ENCODE measurements at regions not wholly inside any gene's neighbourhood (a gene's known extent, or its start where the extent isn't known, plus 50 kb on each side); places are given as distances from the start of the nearest gene placed in this dataset.

- no peak for DNase-seq (ENCODE audit: low read depth)
Measured at GRCh38 chr1:2887941-2888855, 86.7 kb upstream of the TTC34 start.

- DNase-seq (ENCODE audit: low read depth): no peak
Measured at GRCh38 chr1:2890221-2890850, 88.8 kb upstream of the TTC34 start.

- DNase-seq (ENCODE audit: low read depth): no peak
Measured at GRCh38 chr1:2891923-2892448, 90.5 kb upstream of the TTC34 start.

GRCh38 chr1:2893473-2894120, 92.1 kb upstream of the TTC34 start:
- no peak for DNase-seq (ENCODE audit: low read depth)

- DNase-seq (ENCODE audit: low read depth): no peak
Measured at GRCh38 chr1:2894381-2895041, 93.0 kb upstream of the TTC34 start.

- peak; percentile 7 for DNase-seq (ENCODE audit: low read depth)
Measured at GRCh38 chr1:2896824-2897223, 95.3 kb upstream of the TTC34 start.

GRCh38 chr1:2903226-2903625, 101.7 kb upstream of the TTC34 start:
- DNase-seq (ENCODE audit: low read depth): no peak

- DNase-seq (ENCODE audit: low read depth): no peak
Measured at GRCh38 chr1:2904191-2904590, 102.7 kb upstream of the TTC34 start.

- DNase-seq (ENCODE audit: low read depth): no peak
Measured at GRCh38 chr1:2905356-2905755, 103.9 kb upstream of the TTC34 start.

- DNase-seq (ENCODE audit: low read depth): no peak
Measured at GRCh38 chr1:2906085-2906484, 104.6 kb upstream of the TTC34 start.

GRCh38 chr1:2906620-2907019, 105.1 kb upstream of the TTC34 start:
- no peak for DNase-seq (ENCODE audit: low read depth)

GRCh38 chr1:2907051-2907450, 105.6 kb upstream of the TTC34 start:
- no peak for DNase-seq (ENCODE audit: low read depth)

GRCh38 chr1:2908081-2908480, 106.6 kb upstream of the TTC34 start:
- DNase-seq (ENCODE audit: low read depth): no peak

GRCh38 chr1:2908561-2908960, 107.1 kb upstream of the TTC34 start:
- no peak for DNase-seq (ENCODE audit: low read depth)

GRCh38 chr1:2909797-2910196, 108.3 kb upstream of the TTC34 start:
- DNase-seq (ENCODE audit: low read depth): no peak

GRCh38 chr1:2910211-2910610, 108.7 kb upstream of the TTC34 start:
- no peak for DNase-seq (ENCODE audit: low read depth)

- DNase-seq (ENCODE audit: low read depth): no peak
Measured at GRCh38 chr1:2911421-2912178, 109.7 kb upstream of the ACTRT2 start.

GRCh38 chr1:2912424-2913061, 108.7 kb upstream of the ACTRT2 start:
- DNase-seq (ENCODE audit: low read depth): no peak

- DNase-seq (ENCODE audit: low read depth): no peak
Measured at GRCh38 chr1:2913091-2913490, 108.2 kb upstream of the ACTRT2 start.

GRCh38 chr1:2914702-2915101, 106.6 kb upstream of the ACTRT2 start:
- DNase-seq (ENCODE audit: low read depth): no peak

GRCh38 chr1:2916153-2916552, 105.1 kb upstream of the ACTRT2 start:
- DNase-seq (ENCODE audit: low read depth): no peak

Measured in fibroblast of gingiva (primary cell).